NCI-H1105 treated with DMSO at 0.1 percent for 48 hours (cell line): ENCODE measurements at regions not wholly inside any gene's neighbourhood (a gene's known extent, or its start where the extent isn't known, plus 50 kb on each side); places are given as distances from the start of the nearest gene placed in this dataset.
"Not testable (repeated sequence)": the region's sequence is repeated elsewhere in the genome, so short reads cannot be mapped to it uniquely, and the experiment has no call there.

Source experiments
- DNase-seq: peaks from one replicate; lab custom pipeline; 2025; lab: John Stamatoyannopoulos, UW

DNA sequence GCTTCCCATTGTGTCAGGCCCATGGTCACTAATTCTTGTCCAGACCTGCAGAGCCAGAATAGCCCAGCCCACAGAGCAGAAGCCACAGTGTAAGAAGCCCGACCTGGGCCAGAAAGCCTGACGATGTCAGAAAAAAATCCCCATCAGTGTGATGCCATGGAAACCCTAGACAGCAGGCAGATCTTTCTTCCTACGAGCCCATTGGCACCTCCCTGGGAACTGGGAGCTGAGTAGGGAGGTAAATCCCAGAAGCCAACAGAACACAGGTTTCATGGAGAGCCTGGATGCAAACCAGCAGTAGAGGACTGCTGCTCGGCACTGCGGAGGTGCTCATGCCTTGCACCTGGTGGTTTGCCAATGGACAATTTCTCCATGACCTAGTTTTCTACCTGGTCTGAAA is 82.2 kb upstream of the SLC22A16 start:
- DNase-seq, result no peak

DNA sequence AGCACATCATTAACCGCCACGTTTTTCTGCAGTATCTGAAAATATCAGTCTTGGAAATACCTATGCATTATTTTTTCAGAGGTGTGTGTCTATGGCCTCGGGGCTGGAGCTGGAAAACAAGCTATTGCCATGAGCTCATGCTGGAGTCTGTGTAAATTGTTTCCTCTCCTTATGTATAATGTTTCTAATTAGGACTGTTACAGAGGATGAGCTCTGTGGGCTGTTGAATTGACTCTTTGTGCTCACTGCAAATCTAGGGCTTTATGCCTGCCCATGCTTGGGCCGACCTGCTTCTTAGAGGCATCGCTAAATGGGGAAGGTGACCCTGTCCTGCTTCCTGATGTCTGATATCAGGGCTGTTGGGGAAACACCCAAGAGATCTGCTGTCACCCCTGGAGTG is 80.8 kb upstream of the SLC22A16 start:
- DNase-seq, result no peak

DNA sequence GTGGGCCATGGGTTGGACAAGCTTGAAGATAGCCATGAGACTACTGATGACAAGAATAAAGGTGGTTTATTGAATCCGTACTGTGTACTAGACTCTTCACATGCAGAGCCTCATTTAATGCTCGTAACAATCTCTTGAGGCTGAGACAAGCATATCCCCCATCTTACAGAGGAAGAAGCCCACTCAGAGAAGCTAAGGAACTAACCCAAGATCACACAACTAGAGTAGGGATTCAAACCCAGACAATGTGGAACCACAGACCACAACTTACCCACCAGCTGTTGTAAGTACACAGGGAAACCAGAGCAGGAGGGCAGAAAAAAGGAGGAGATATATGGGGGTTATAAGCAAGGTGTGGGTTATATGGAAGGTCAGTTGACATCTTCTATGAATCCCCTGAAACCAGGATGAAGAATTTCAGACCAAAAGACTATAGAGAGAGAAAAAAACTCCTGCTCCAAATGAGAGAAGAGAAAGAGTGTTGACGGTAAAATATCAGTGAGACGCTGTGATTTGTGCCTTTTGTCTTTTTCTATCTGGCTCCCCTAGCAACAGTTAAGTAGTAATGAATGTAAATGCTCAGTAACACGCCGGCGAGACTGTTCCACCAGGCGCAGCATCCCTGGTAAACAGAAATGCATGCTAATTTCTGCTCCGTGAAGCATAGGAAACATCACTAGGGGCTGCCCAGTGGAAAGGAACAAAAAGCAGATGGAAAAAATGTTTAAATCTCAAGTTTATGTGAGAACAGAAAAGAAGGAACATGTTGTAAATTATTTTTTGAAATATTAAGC is 80.1 kb upstream of the SLC22A16 start:
- no peak for DNase-seq

DNA sequence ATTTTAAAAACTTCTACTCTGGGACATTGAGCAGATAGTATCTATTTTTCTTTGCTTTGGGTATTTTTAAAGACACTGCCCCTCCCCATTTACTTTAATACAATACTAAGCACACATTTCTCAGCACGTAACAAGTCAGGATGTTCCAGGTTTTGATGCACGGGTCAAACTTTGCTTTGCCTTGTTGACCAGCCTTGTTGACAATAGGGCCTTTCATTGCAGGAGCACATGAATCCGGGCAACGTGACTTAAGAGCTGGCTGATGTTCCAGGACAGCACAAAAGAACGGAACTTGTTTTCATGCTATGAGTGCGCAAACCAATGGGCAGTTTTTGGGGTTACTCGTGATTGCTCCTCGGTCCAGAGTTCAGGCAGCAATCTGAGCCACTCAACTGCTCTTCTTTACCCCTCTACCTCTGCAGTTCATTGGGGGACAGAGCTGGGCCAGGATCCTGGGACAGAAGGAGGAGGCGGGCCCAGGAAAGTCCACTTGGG is 78.6 kb upstream of the SLC22A16 start:
- DNase-seq, result no peak

DNA sequence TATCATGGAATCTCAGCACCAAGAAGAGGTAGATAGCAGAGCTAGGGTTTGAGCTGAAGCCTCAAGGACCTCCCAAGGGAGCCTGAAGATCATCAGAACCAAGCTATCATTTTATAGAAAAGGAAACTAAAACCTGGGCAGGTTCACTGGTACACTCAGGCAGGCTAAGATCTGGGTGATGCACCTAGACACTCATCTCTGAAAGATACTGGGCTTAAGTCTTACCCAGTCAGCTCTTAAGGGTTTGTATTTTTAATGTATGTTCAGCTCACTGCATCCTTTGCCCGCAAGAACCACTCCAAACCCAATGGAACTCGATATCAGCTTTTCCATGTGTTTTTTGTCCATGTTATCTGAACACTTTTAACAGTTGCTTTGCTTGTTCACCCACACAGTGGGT is 78.0 kb upstream of the SLC22A16 start:
- DNase-seq, result no peak

DNA sequence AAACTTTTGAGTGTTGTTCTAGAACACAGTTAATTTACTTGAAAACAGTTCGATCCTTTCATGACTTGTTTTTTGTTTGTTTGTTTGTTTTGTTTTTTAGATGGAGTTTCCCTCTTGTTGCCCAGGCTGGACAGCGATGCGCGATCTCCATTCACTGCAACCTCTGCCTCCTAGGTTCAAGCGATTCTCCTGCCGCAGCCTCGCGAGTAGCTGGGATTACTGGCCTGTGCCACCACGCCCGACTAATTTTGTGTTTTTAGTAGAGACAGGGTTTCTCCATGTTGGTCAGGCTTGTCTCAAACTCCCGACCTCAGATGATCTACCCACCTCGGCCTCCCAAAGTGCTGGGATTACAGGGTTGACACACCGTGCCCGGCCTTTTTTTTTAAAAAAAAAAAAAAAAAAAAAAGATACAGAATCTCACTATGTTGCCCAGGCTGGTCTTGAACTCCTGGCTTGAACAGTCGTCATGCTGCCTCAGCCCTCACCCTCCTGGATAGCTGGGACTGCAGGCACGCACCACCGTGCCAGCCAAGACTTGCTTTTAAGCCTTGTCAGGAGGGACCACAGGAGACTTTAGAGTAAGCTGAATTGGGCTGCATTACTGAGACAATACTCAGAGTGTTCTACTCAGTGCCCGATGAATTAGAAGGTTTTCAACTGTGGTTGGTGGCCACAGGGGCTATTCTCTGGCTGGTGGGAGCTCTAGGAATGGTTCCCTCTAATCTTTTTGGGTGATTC is 76.7 kb upstream of the SLC22A16 start:
- no peak for DNase-seq

DNA sequence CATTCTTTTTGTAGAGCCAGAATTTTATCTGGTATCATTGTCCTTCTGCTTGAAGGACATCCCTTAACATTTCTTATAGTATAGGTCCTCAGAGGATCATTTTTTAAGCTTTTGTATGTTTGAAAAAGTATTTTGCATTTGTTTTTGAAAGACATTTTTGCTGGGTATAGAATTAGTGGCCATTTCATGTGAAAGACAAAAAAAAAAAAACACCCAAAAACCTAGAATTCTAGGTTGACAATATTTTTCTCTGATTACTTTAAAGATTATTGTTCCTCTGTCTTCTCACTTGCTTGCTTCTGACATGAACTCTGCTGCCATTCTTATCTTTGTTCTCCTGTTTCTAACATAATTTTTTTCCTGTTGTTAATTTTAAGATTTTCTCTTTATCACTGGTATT is 75.7 kb upstream of the SLC22A16 start:
- no peak for DNase-seq

DNA sequence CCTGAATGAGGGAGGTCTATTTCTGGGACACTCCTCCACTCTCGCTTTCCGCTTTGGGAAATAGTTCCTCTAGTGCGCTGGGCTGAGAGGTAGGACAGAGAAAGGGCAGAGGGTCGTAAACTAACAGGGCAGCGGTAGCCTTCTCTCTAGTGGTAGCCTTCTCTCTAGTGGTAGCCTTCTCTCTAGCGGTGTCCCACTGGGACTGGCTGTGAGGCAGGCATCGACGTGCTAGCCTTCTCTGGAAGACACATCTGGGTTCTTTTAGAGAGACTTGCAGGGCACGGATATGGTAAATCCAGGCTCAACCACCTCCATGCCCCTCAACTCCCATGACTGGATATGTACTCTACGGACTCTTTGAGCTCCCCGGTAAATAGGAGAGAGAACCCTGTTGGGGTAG is 74.7 kb upstream of the SLC22A16 start:
- no peak for DNase-seq

DNA sequence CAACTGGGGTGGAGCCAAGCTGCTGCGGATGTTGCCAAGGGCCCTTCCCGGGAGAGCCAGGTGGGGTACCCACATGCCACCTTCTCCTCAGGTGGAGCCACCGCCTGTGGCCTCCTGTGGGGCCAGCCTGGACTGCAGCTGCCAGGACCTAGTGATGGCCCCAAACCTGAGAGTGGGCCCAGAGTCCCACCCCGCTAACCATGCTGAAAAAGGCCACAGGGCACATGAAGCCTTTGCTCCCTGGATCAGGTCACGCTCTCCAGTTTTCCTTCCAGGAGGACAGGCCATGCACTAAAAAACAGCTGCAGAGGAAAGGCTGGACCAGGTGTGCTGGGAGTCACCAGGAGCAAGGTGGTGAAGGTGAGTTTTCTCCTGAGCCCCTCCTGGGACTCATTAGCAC is 73.9 kb upstream of the SLC22A16 start:
- no peak for DNase-seq

DNA sequence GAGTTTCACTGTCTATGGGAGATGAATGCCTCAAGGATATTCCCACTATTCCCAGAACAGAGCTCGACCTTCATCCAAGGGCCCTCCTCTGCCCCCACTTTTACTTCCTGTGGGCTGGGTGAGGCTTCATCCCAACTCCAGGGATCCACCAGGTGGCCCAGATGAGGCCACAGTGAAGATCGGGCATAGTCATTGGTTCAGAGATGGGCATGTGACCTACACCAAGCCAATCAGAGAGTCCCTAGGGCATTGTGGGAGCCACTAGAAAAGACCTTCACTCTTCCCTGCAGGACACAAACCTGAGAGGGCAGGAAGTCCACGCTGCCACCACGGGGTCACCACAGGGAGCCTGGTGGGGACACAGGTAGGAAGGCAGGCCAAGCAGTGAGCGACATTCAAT is 72.9 kb upstream of the SLC22A16 start:
- no peak for DNase-seq

DNA sequence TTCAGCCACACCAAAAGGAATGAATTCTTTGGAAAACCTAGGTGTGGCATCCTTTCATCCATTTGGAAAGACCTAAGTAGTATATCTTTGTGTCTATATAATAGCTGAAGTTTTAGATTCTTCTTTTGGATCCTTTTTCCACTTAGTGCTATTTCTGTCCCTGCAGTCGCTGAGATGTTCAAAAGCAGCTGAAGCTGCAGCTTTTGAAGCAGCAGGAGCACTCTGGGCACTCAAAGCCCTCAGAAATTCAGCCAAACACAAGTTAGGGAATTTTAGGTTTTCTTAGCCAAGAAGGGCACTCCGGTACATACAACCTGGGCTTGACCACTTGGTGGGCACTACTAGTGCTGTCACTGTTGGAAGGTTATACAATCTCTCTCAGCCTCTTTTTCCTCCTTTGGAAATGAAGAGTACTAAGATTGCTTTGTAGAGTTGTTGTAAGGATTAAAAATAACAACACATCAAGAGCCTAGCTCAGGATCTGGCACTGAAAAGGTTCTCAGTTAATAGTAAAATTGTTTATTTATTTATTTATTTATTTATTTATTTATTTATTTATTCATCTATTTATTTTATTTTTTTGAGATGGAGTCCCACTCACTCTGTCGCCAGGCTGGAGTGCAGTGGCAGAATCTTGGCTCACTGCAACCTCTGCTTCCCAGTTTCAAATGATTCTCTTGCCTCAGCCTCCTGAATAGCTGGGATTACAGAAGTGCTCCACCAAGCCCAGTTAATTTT is 71.9 kb upstream of the SLC22A16 start:
- DNase-seq, result no peak

DNA sequence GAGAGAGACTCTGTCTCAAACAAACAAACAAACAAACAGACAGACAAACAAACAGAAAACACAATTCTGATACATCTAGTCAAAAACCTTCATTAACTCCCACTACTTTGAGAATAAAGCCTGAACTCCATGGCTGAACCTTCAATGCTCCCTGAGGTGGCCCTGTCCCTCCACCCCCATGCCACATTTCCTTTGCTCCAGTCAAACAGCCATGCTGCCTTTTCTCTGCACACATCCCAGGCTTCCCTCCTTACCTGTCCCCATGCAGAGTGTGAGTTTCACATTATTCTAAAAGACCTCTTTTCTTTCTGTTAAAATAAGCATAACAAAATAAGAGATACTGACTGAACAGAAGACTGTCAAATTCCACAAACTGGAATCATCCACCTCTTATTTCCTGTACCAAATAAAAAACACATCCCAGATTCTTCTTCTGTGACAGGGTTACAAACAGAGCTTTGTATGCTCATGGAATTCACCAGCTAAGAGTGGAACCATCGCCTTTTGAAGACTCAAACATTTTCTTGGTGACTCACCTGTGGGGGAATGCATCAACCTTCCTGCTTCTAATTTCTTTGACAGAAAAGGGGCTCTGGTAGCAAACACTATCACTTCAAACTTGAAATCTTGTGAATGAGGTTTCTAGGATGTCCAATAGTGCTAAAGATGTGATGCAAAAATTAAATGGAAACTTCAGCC is 71.0 kb upstream of the SLC22A16 start:
- DNase-seq, result no peak

DNA sequence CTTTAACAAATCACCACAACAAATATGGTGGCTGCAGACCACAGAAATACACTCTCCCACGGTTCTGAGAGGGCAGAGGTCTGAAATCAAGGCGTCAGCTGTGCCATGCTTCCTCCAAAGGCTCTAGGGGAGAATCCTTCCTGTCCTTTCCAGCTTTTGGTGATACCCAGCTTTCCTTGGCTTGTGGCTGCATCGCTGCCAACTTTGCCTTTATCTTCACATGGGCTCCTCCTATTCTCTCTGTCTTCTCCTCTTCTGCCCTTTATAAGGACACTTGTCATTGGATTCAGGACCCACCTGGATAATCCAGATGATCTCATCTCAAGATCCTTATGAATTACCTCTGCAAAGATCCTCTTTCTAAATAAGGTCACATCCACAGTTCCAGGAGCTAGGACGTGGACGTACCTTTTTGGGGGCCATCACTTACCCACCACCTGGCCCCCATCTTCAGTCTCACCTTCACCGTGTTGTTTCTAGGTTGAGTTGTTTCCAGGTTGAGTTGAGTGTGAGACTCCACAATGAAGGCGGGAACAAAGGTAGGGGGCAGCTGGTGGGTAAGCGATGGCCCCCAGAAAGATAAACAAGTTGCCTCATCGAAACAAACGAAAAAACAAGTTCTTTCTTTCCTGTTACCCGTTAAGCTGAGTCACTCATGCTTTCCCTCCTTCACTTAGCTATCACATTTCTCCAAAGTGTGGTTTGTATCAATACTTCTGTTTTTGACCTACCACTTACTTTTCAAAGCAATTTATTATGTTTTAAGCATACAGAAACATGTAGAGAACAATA is 68.9 kb upstream of the SLC22A16 start:
- no peak for DNase-seq

DNA sequence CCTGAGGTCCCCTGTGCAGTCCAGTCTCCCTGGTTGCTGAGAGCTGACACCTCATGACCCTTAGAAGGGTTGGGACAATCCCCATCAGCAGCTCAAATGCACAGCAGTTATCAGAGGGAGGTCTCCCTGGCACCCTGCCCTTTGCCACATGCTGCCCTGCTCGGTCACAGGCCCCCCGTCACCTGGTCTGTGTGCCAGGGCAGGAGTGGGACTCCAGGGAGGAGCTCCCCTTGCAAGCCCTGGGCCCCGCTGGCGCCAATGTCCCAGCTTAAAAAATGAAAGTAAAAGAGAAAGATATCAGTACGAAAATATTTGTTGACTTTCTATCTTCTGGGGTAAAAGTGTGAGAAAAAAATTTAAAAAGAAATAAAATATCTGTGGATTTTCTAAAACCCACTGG is 68.1 kb upstream of the SLC22A16 start:
- DNase-seq, result no peak

DNA sequence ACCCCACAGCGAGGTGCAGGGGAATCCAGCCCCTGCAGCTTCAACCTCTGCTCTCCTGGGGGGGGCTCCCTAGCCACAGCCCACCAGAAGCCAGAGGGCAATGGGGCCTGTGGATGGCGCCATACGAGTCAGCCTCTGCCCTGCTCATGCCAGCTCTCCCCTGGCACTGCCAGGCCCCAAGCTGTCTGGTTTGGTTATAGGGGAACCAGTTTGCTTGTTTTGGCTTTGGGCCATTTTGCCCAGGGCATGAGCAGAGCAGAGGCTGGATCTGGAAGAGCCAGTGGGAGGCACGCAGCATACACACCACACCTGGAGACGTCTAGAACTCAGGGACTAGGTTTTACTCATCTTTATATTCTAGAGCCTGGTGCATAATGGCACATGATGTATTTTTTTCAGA is 66.7 kb upstream of the SLC22A16 start:
- peak; percentile 64 for DNase-seq

DNA sequence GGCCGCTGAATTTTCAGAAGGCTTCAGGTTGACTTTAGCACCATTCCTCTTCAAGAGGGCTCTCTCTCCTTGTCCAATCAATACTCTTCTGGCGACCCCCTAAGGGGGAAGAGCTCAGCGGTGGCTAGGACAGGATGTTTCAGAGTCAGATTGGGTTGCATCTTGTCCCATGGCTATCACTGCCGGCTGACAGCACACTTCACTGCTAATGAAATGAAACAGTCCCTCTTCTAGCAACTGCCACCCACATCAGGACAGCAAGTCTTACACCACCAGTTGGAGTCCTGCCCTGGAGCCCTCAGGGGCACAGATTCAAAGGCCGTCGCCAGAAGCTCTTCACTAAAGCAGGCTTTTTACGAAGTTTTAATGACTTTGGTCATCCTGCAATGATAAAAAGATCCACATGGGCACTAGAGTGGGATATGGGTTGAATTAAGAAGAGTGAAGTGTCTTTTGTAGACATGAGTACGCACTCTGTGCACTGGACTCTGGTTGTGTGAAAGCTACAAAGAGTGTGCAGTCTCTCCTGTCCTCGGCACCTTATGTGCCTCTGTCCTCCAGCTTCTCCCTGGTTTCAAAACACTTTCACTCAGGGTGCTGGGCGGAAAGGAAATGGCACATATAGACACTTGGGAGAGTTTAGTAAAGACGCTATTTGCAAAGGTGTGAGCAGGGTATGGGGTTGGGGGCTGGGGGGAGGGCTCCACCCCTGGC is 66.1 kb upstream of the SLC22A16 start:
- no peak for DNase-seq

DNA sequence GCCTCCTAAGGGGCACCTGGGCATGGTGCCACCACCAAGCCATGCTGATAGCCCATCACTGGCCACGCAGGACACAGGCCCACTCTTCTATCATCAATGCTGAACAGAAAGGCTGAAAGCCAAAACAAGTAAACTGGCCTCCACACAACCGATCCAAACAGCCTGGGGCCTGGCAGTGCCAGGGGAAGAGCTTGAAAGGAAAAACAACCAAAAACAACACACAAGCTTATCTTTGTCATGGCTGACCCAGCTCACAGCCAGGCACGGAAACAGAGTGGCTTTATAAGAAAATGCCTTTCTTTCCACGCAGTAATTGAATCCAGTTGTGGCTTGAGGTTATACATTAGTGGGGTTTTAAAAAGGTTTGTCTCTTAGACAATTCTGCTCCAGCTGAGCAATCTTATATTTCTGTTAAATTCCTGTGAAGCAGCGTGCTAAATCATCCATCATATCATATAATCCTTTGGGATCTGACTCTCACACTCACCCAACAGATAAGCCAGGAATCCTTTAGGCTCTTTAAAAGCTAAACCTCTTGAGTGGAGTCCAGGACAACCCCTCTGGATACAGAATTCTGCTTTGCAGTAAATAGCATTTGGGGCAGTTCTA is 65.4 kb upstream of the SLC22A16 start:
- DNase-seq, result no peak

DNA sequence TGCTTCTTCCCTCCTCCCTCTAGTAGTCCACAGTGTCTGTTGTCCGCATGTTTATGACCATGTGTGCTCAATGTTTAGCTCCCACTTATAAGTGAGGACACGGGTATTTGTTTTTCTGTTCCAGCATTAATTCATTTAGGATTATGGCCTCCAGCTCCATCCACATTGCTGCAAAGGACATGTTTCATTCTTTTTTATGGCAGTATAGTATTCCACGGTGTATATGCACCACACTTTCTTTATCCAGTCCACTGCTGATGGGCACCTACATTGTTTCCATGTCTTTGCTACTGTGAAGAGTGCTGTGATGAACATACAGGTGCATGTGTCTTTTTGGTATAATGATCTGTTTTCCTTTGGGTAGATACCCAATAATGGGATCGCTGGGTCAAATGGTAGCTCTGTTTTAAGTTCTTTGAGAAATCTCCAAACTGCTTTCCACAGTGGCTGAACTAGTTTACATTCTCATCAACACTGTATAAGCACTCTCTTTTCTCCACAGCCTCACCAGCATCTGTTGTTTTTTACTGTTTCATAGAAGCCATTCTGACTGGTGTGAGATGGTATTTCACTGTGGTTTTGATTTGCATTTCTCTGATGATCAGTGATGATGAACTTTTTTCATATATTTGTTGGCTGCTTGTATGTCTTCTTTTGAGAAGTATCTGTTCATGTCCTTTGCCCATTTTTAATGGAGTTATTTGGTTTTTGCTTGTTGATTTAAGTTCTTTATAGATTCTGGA is 63.0 kb upstream of the SLC22A16 start:
- not testable (repeated sequence) for DNase-seq

DNA sequence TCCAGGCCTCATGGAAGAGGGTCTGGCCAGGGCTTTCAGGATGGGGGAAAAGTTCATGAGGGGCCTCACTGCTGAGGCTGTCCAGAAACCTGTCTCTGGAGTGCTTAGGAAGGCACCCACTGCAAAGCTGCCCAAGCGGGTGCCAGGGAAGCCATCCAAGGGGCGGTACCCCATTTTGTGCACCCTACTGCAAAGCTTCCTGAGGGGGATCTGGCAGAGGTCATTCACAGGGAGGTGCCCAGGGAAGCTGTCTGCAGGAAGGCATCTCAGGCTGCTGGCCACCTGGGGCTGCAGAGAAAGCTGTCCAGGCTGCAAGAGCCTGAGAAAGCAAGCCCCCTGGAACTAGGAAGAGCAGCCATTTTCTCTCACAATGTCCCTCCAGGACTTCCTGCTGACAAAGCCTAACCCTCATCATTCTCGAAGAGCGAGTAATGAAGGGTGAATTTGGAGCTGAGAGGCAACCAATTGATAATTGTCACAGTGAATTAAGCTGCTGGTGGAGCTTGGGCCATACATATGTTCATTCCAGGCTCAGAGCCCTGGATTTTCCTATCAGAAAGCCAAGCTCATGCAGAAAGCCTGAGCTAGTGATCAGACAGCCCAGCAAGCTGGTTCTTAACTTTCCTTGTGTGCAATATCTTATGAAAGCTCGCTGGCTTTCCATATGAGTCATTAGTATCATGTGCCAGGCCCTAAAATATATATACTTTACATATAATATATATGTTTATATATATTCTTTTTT is 62.2 kb upstream of the SLC22A16 start:
- DNase-seq, result no peak
